Mucosa of stomach (tissue), 1 donor: ENCODE measurements at regions not wholly inside any gene's neighbourhood (a gene's known extent, or its start where the extent isn't known, plus 50 kb on each side); places are given as distances from the start of the nearest gene placed in this dataset.

Source experiments
- H3K27me3 ChIP-seq: one replicate; pipeline ENCODE4 v1.7.0; 2013; ENCODE audit warnings: mild to moderate bottlenecking, low read length; ENCODE audit not compliant: control insufficient read depth, insufficient read depth
- H3K36me3 ChIP-seq: one replicate; pipeline ENCODE4 v1.7.0; 2013; ENCODE audit warnings: low read length; ENCODE audit not compliant: control insufficient read depth, insufficient read depth
- H3K4me1 ChIP-seq: one replicate; pipeline ENCODE4 v1.7.0; 2013; ENCODE audit warnings: mild to moderate bottlenecking, low read length; ENCODE audit not compliant: control insufficient read depth, insufficient read depth
- H3K4me3 ChIP-seq: one replicate; pipeline ENCODE4 v1.7.0; 2013; ENCODE audit warnings: low read length
- H3K9ac ChIP-seq: one replicate; pipeline ENCODE4 v1.7.0; 2013; ENCODE audit warnings: mild to moderate bottlenecking, low read length, moderate library complexity
- H3K9me3 ChIP-seq: one replicate; pipeline ENCODE4 v1.7.0; 2013; ENCODE audit warnings: mild to moderate bottlenecking, low read length, moderate library complexity; ENCODE audit not compliant: control insufficient read depth
- donor health status: Pancreatic carcinoma.

DNA sequence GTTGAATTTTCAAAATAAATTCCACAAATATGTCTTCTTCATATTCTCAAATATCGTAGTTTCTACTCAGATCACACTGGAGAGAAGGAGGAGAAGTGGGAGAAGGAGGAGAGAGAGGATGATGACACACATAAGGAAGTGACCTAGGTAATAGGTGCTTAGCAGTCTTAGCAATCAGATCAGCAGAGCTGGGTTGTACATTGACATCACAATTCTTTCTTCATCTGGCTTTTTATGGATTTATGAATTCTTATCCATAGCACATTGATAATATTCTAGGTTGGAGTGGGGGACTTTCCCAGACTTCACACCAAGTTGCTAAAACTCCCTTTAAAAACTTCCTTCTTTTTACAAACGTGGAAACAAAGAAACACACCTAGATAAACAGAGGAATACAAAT, 86.9 kb downstream of the FGF9 start:
- Histone ChIP-seq H3K9ac (no peak overlapping the region), H3K4me1 (peaks cover 28% of the 10 kb centered on the region), H3K4me3 (no peak overlapping the region)

DNA sequence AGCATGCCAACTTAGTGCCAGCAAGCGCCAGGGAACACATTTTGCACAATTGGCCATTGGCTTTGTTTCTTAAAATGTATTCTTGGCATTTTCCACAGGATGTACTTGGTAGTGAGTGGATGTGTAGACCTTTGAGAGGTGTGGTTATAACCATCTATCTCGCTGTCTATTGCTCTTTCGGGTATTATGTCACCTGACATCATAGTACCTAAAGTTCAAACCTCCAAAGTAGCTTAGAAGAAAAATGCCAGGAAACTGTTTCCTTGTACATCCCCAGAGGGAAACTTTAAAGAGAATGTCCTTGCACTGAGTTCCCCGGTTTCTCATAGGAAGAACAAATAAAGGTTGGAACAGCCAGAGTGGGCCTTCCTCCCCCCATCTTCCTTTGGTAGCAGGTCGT, 87.6 kb downstream of the FGF9 start:
- H3K4me1 ChIP-seq: peaks cover 28% of the 10 kb centered on the region
- no peak overlapping the region for H3K9ac ChIP-seq
- H3K36me3 ChIP-seq: no peaks in the 10 kb centered on the region
- H3K4me3 ChIP-seq: no peak overlapping the region
- no peaks in the 10 kb centered on the region for H3K9me3 ChIP-seq
- no peaks in the 10 kb centered on the region for H3K27me3 ChIP-seq

More for the DNA sequence above, 86.9 kb downstream of the FGF9 start:
- Histone ChIP-seq H3K9me3 (no peaks in the 10 kb centered on the region), H3K27me3 (no peaks in the 10 kb centered on the region), H3K36me3 (no peaks in the 10 kb centered on the region)

DNA sequence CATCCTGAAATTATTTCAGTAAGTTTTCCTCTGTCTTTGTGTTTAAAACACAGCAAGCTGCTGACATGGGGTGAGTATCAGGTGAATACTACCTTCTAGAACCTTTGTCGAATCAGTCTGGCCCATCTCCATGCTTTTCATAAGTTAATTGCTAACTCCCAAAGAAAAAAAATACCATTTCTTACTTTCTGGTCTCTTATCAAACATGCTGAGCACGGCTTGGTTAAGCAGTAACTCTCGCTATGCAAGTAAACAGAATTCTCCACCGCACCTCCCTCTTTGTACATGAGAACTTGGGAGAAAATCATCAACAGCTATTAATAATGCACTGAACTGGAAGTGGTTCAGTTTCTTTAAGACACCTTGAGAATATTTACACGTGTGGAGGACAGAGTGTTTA, 88.6 kb downstream of the FGF9 start:
- H3K9ac ChIP-seq: no peak overlapping the region
- H3K27me3 ChIP-seq: no peaks in the 10 kb centered on the region

DNA sequence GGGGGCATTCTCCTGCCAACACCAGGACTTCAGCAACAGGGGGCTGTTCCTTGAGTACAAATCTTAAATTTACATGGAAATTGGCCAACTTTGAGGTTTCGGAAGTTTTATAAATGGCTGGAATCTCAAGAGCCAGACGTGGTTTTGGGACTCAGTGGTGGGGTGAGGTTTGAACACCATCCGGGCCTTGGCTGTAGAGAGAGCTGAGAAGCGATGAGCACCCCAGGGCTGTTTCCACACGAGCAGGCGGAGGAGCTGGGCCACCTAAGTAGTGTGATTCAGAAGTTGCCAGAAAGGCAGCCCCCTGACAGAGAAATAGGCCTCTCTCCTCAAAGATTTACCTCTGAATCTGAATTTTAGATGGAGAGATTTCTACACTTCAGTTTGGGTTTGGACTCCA, 89.0 kb downstream of the FGF9 start:
- Histone ChIP-seq H3K9ac (peak overlapping the region; percentile 27), H3K9me3 (no peaks in the 10 kb centered on the region), H3K4me1 (peaks cover 28% of the 10 kb centered on the region), H3K27me3 (no peaks in the 10 kb centered on the region), H3K4me3 (no peak overlapping the region), H3K36me3 (no peaks in the 10 kb centered on the region)

More for the DNA sequence above, 88.6 kb downstream of the FGF9 start:
- H3K4me3 ChIP-seq: no peak overlapping the region
- H3K9me3 ChIP-seq: no peaks in the 10 kb centered on the region
- H3K4me1 ChIP-seq: peaks cover 28% of the 10 kb centered on the region
- H3K36me3 ChIP-seq: no peaks in the 10 kb centered on the region

DNA sequence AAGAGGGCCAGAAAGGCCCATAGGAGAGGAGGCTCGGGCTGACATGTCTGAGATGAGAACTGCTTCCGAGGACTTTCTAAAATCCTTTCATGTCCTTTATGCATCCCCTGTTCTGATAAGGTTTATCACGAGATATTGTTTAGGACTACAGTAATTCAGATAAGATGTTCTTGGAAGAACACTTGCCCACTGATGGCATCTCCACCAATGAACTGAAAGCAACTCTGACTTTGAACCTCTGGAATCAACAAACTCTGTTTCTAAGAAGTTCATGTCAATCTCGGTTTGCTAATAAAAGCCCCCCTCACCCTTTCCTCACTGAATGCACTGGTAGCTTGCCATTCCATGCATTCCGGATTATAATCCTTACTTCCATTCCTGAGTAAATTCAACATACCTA, 90.9 kb downstream of the FGF9 start:
- H3K9ac ChIP-seq: no peak overlapping the region
- no peaks in the 10 kb centered on the region for H3K27me3 ChIP-seq
- H3K9me3 ChIP-seq: no peaks in the 10 kb centered on the region
- H3K4me3 ChIP-seq: no peak overlapping the region
- H3K36me3 ChIP-seq: no peaks in the 10 kb centered on the region
- peaks cover 28% of the 10 kb centered on the region for H3K4me1 ChIP-seq

DNA sequence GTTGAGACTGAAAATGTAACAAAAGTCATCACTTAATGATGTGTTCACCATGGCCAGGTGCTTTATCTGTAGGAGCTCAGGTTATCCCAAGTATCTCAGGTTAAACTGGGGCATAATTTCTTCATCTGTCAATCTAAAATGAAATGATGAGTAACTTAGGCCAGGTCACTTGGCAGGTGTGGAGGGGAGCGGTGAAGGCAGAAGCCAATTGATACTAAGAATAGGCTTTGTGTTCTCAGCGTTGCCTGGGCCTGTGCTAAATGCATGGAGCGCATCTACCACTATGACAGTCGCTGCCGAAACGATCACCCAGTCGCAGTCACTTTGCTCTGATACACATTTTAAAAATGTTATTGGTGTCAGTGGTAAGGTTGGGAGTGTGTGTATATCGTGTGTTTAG, 91.6 kb downstream of the FGF9 start:
- H3K9me3 ChIP-seq: no peaks in the 10 kb centered on the region
- no peak overlapping the region for H3K4me3 ChIP-seq
- H3K9ac ChIP-seq: no peak overlapping the region
- H3K27me3 ChIP-seq: no peaks in the 10 kb centered on the region
- H3K4me1 ChIP-seq: peaks cover 26% of the 10 kb centered on the region
- no peaks in the 10 kb centered on the region for H3K36me3 ChIP-seq

DNA sequence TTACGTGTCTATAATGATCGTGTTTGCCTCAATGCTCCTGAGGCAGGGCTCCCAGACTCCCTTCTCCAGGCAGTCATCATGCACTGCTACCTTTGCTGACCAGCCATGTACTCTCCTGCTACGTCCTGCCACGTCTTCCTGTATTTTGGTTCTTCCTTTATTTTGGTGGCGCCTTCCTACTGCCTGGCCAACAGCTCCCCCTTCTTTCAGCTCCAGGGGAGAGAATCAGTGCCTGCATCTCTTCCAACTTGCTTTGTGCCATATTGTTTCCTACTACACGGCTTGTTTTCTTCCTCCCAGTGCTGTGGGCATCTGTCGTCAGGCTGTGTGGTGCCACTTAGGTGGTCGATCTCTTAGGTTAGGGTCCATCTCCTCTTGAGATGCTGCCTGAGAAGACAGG, 96.2 kb downstream of the FGF9 start:
- Histone ChIP-seq H3K4me1 (no peaks in the 10 kb centered on the region), H3K27me3 (no peaks in the 10 kb centered on the region), H3K9ac (no peak overlapping the region), H3K9me3 (no peaks in the 10 kb centered on the region), H3K36me3 (no peaks in the 10 kb centered on the region), H3K4me3 (no peak overlapping the region)

DNA sequence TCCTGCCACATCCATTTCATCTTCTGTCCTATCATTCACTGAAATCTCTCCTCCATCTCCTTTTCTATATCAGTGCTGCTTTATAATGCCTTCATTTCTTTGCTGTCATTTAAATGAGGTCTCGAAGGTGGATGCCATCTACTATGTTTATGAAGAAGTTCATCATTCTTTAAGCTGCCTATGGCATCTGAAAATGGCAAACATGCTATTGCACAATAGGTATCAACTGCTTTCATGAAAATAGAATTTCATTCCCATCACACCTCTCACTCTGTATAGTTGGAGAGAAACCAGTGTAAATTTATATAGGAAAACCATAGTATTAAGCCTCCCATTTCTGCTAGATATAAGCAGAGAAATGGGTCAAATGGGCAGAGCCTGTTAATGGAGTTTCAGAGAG, 100.2 kb downstream of the FGF9 start:
- H3K4me3 ChIP-seq: no peak overlapping the region
- H3K9ac ChIP-seq: no peak overlapping the region
- no peaks in the 10 kb centered on the region for H3K27me3 ChIP-seq
- H3K9me3 ChIP-seq: no peaks in the 10 kb centered on the region
- H3K4me1 ChIP-seq: no peaks in the 10 kb centered on the region
- no peaks in the 10 kb centered on the region for H3K36me3 ChIP-seq

DNA sequence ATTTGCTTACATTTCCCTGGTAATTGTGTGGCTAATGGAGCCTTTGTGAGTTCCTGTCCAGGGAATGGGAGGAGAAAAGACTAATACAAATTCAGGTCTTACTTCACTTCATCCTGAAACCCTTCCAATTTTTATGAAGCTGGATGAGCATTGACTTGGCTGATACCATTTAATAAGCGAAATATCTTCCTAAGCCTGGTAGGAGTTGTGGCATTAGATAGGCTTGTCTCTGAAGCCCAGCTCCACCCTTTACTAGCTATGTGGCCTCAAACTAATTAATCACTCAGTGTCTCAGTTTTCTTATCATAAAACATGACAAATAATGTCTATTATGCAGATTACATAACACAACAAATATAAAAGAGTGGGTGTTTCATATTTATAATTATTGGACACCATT, 106.3 kb downstream of the FGF9 start:
- no peaks in the 10 kb centered on the region for H3K9me3 ChIP-seq
- H3K4me3 ChIP-seq: no peak overlapping the region
- no peaks in the 10 kb centered on the region for H3K36me3 ChIP-seq
- no peaks in the 10 kb centered on the region for H3K4me1 ChIP-seq
- H3K27me3 ChIP-seq: no peaks in the 10 kb centered on the region
- no peak overlapping the region for H3K9ac ChIP-seq

DNA sequence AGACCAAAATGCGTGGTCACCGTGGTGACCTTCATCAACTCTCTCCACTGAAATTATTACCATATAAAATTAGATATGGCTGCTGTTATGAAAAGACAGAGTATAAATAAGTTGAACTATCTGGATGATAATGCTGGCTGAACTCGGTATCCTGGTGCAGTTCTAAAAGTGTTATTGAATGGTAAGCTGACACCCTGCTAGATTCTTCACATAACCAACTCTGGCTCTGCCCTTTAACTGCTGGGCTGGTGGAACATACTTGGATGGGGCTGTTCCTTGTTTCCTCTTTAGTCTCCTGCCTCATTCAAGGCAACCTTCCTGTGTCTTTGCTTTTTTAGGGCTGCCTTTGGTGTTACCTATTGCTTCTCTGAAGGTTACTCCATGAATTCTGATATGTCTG, 106.9 kb downstream of the FGF9 start:
- Histone ChIP-seq H3K9me3 (no peaks in the 10 kb centered on the region), H3K4me1 (no peaks in the 10 kb centered on the region), H3K4me3 (no peak overlapping the region), H3K36me3 (no peaks in the 10 kb centered on the region), H3K9ac (no peak overlapping the region), H3K27me3 (no peaks in the 10 kb centered on the region)

DNA sequence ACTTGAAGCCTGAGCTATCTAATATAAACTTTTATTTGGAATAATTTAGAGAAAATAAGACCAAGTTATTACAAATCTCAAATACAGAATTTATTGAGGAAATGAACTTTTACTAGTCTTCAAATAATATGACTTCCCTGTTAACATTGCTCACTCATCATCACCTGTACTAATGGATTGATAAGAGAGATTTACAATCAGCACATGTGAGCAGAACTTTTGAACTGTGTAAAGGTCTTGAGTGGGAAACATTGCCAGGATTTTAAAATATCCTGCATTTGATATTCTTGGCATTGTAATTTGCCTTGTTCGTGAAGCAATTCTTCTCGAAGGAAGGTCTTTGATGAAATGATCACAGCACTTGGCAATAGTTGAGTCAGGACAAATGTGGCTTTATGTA, 111.9 kb downstream of the FGF9 start:
- H3K27me3 ChIP-seq: no peaks in the 10 kb centered on the region
- no peaks in the 10 kb centered on the region for H3K4me1 ChIP-seq
- no peaks in the 10 kb centered on the region for H3K9me3 ChIP-seq
- no peak overlapping the region for H3K4me3 ChIP-seq
- H3K36me3 ChIP-seq: no peaks in the 10 kb centered on the region
- H3K9ac ChIP-seq: no peak overlapping the region

DNA sequence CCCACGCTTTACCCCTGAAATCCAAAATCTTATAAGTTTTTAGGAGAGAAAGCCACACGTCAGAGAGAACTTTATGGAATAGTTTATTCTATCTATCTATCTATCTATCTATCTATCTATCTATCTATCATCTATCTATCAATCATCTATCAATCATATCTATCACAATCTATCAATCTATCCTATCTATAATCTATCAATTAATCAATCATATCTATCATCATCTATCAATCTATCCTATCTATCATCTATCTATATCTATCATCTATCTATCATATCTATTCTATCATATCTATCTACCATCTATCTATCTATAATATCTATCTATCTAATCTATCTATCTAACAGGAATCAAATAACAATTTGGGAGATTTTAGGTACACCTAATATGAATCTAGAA, 115.1 kb downstream of the FGF9 start:
- Histone ChIP-seq H3K4me1 (no peaks in the 10 kb centered on the region), H3K4me3 (no peak overlapping the region), H3K36me3 (no peaks in the 10 kb centered on the region), H3K27me3 (no peaks in the 10 kb centered on the region), H3K9ac (no peak overlapping the region), H3K9me3 (no peaks in the 10 kb centered on the region)

DNA sequence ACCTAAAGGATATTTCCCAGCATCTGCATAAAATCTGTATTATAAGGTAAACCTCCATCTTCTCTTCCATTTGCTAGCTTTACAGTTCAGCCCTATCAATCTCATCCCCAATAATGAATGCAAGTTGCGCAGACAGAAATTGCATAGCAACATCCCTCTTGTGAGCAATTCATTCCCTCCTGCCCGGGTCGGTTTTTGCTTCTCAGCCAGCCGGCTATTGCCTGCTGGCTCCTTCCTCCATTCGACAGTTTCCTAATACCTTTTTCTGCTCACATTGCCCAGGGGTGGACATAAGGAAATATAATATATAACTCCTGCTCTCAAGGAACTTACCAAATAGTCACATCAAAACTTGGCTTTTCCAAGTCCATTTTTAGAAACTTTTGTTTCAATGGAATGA, 125.2 kb downstream of the FGF9 start:
- no peak overlapping the region for H3K9ac ChIP-seq
- no peaks in the 10 kb centered on the region for H3K4me1 ChIP-seq
- H3K4me3 ChIP-seq: no peak overlapping the region
- no peaks in the 10 kb centered on the region for H3K9me3 ChIP-seq
- H3K27me3 ChIP-seq: no peaks in the 10 kb centered on the region
- no peaks in the 10 kb centered on the region for H3K36me3 ChIP-seq
